ENCODE measurements at regions not wholly inside any gene's neighbourhood (a gene's known extent, or its start where the extent isn't known, plus 50 kb on each side); places are given as distances from the start of the nearest gene placed in this dataset.
"Not testable (repeated sequence)": the region's sequence is repeated elsewhere in the genome, so short reads cannot be mapped to it uniquely, and the experiment has no call there.

GRCh38 chr5:39555788-39556187 is 131.0 kb upstream of the DAB2 start:
- DNase-seq (ENCODE audit: low read depth in 2 of 2) = no peak

DNA sequence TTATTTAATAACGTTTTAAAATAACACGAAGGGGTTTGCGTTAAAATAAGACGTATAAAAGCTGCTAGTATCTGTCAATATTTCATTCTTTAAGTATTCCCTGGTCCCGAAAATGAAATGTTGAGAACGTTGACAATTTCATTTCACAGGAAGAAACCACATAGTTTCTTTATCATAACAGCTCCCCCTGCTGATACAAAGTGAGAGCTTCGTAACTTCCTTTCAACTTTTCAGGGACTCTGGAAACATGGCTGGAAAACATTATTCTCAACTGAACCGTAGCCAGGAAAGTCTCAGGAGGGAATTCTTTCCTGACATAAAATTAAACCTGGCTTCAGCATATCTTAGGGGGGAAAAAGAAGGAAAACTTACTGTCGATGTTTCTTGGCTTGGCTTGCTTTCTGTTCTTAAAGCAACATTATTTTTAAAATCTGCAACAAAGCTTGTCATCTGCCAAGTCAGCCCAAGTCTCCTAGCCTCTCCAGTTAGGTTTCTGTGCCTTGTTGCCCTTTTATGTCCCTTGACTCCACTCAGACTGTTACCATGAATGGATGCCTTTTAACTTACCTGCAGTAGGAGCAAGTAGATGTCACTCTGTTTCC is 122.9 kb upstream of the DAB2 start:
- no peak for DNase-seq (ENCODE audit: low read depth in 2 of 2)

GRCh38 chr5:39544941-39545340 is 120.2 kb upstream of the DAB2 start:
- DNase-seq (ENCODE audit: low read depth in 2 of 2) = no peak

GRCh38 chr5:39543335-39543734 is 118.6 kb upstream of the DAB2 start:
- no peak for DNase-seq (ENCODE audit: low read depth in 2 of 2)

GRCh38 chr5:39542511-39543285 is 117.9 kb upstream of the DAB2 start:
- DNase-seq (ENCODE audit: low read depth in 2 of 2) = no peak

GRCh38 chr5:39541920-39542319 is 117.1 kb upstream of the DAB2 start:
- no peak for DNase-seq (ENCODE audit: low read depth in 2 of 2)

GRCh38 chr5:39539470-39539869 is 114.7 kb upstream of the DAB2 start:
- DNase-seq (ENCODE audit: low read depth in 2 of 2) = no peak

- DNase-seq (ENCODE audit: low read depth in 2 of 2) = no peak
These were observed 109.9 kb upstream of the DAB2 start for GRCh38 chr5:39534690-39535089.

DNA sequence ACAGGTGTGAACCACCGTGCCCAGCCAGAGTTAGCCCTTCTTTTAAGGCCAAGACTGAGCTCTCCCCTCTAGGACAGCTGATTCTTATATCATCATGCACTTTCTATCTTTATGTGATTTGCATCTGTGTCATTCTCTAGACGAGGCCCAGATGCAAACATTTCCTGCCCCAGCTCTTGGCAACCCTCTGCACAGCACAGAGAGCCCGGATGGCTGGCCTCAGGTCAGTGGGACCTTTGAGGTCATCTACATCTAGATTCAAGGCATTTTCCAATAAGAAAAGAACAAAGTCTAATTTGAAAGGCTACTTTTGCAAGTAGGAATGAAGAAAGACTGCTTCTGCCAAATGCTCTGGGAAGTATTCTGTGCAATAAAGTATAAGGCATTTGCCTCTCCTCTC is 109.0 kb upstream of the DAB2 start:
- no peak for DNase-seq (ENCODE audit: low read depth in 2 of 2)

- DNase-seq (ENCODE audit: low read depth in 2 of 2) = no peak
These were observed 107.7 kb upstream of the DAB2 start for GRCh38 chr5:39532511-39532910.

- DNase-seq (ENCODE audit: low read depth in 2 of 2) = no peak
These were observed 106.5 kb upstream of the DAB2 start for GRCh38 chr5:39531306-39531705.

DNA sequence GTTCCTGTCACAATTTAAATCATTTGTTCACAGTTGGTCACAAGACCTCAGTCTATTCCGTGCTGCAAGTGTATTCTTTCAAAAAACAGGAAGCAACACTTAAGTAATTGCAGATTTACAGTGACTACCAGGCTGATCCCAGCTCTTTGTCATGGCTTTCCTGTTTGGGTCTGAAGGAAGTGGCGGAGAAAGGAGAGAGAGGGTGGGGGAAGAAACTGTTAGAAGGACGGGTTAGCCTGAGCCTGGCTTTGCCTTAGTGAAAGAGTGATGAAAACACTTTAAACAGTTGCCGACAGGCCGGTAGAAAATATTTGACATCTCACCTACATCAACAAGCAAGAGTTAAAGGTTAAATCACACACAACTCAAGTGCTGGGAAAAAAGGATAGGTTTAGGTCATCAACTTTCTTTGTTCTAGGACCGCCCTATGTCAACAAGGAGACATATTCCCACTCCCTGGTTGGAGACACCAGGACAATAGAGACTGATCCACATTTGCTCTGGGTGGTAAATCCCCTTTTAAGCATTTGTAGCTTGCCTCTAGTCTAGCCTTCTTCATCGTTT is 102.2 kb upstream of the DAB2 start:
- DNase-seq (ENCODE audit: low read depth in 2 of 2) = no peak

GRCh38 chr5:39525781-39526180 is 101.0 kb upstream of the DAB2 start:
- DNase-seq (ENCODE audit: low read depth in 2 of 2) = not testable (repeated sequence)

GRCh38 chr5:39525271-39525670 is 100.5 kb upstream of the DAB2 start:
- DNase-seq (ENCODE audit: low read depth in 2 of 2) = no peak

GRCh38 chr5:39523821-39524220 is 99.0 kb upstream of the DAB2 start:
- DNase-seq (ENCODE audit: low read depth in 2 of 2) = no peak

DNA sequence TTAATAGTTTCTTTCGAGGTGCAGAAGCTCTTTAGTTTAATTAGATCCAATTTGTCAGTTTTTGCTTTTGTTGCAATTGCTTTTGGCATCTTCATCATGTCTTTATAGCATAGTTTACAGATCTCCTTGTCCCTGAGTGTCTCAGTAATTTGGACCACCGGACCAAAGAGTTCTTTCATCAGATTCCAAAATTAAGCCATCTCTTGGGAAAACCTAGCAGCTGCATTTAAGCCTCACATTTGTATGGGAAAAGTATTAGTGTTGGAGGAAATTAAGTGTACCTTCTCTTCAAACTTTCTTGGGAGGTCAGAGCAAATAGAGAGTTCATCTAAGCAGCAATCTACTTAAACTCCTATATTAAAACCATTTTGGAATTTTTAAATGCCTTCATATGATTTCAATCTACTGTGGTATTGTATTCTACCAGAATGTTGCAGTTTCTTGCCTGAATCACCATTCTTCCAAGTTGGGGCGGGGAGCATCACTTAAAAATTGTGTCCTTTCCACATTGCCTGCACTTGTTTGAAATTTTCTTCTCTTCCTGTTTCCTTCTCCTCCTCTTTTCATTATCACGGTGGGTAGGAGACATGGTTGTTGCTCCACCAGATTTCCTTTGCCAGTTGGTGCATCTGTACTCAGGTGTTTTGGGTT is 97.3 kb upstream of the DAB2 start:
- DNase-seq (ENCODE audit: low read depth in 2 of 2) = no peak

DNA sequence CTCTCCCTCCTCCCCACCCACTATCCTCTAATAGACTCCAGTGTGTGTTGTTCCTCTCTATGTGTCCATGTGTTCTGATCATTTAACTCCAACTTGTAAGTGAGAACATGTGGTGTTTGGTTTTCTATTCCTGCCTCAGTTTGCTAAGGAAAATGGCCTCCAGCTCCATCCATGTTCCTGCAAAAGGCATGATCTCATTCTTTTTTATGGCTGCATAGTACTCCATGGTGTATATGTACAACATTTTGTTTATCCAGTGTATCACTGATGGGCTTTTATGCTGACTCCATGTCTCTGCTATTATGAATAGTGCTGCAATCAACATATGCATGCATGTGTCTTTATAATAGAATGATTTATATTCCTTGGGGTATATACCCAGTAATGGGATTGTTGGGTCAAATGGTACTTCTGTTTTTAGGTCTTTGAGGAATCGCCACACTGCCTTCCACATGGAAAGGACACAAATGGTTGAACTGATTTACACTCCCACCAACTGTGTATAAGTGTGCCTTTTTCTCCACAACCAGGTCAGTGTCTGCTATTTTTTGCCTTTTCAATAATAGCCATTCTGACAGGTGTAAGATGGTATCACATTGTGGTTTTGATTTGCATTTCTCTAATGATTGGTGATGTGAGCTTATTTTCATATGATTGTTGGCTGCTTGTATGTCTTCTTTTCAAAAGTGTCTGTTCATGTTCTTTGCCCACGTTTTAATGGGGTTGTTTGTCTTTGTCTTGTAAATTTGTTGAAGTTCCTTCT is 96.5 kb upstream of the DAB2 start:
- DNase-seq (ENCODE audit: low read depth in 2 of 2) = no peak

GRCh38 chr5:39520232-39520572 is 95.4 kb upstream of the DAB2 start:
- DNase-seq (ENCODE audit: low read depth in 2 of 2) = no peak

DNA sequence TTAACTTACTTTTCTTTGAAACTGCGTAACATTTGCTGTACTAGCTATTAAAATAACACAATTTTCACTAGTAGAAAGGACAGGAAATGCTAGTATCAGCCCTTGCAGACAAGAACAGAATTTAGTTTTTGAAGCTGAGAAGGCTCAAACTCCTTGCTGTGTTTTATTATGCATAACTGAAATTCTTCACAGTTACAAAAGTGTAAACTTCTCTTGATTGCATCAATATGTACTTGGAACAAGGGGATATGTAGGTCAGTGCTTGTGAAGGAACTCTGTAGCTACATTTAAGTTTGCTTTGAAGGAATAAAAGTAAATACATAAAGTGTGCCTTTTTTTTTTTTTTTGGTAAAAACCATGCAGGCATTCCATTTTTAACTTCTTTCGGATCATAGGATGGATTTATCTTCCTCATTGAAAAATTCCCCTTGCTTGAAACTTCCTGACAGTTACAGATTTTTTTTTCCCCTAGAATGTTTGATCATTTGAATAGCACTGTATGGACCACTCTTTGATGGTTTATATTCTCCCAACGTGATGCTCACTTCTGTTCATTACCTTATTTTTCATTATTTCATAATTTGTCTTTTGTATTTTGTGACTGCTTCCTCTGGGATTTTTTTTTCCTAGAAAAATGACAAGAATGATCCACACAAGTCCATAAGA is 94.9 kb upstream of the DAB2 start:
- no peak for DNase-seq (ENCODE audit: low read depth in 2 of 2)

DNA sequence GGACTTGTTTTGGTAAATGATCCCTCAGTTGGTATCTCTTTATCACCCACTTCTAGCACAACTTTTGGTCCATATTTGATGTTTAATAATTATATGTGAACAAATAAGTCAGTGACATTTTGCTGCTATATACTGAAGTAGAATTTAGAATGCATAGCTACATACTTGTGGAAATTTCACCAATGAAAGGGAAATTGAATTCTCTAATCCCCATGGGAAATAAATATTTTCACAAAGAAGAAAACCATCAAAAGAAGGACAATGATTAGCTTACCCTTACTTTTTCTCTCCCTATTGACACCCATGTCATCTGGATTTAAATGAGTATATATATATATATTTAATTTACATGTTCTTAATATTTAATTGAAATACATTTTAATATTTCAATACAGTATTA is 94.3 kb upstream of the DAB2 start:
- no peak for DNase-seq (ENCODE audit: low read depth in 2 of 2)

DNA sequence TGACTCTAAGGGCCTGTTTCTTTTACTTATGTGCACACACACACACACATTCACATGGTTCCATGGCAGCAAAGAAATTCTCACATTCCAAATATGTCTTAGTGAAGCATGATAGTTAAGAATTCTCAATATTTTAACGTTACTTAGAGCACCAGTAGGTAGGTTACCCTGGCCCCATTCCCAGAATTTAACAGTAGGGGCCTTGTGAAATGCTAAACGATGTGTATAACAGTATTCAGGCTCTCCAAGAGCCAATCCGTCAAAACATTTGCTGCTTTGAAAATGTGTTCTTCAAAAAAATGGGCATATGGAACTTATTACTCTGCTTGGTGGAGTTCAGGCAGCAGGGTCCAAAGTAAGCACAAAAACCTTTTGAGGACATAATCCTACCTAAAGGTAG is 93.7 kb upstream of the DAB2 start:
- no peak for DNase-seq (ENCODE audit: low read depth in 2 of 2)

DNA sequence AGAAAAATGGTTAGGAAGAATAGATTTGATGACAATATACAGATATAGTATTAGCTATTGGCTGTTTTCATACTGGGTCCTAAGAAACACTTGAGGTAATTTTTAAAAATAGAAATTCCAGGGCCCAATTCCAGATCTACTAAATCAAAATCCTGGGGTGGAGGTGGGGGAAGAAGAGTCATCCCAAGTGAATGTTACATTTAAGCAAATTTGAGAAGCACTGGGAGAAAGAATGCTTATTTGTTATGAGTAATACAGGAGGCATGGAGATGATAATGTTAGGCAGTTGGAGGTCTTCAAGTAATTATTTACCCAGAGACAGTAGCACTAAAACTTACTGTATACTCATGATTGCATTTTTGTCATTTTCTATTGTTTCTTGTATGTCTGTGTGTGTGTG is 93.0 kb upstream of the DAB2 start:
- DNase-seq (ENCODE audit: low read depth in 2 of 2) = no peak

Data from stimulated activated CD8-positive, alpha-beta memory T cell treated with anti-CD3 and anti-CD28 coated beads, Interleukin-7, amount 100 ng/mL, for 1 hour (primary cell).